Tibial artery (tissue), 4 donors: ENCODE measurements at regions not wholly inside any gene's neighbourhood (a gene's known extent, or its start where the extent isn't known, plus 50 kb on each side); places are given as distances from the start of the nearest gene placed in this dataset.

Experiments
- DNase-seq, 2 donors: peaks; one replicate each; pipeline ENCODE4 v3.0.0-alpha.2; 2019
- H3K27ac ChIP-seq, 2 donors: fragments of 200-600 bp; sonication (generic) in 1 of 2; 1 replicate in 1 of 2; 2 replicates in 1 of 2; pipeline ENCODE4 v1.5.1; 2018 to 2019; ENCODE audit warnings: mild to moderate bottlenecking in 1 of 2
- H3K27me3 ChIP-seq, 2 donors: fragments of 200-600 bp; sonication (generic) in 1 of 2; one replicate each; pipeline versions ENCODE4 v1.5.1 to v1.6.0; 2016 to 2019
- H3K36me3 ChIP-seq, 3 donors: fragments of 200-600 bp; sonication (generic) in 2 of 3; one replicate each; pipeline ENCODE4 v1.5.1; 2016 to 2019; ENCODE audit warnings: mild to moderate bottlenecking in 2 of 3
- H3K4me1 ChIP-seq, 4 donors: fragments of 200-600 bp; sonication (generic) in 2 of 4; 1 replicate in 3 of 4; 2 replicates in 1 of 4; pipeline ENCODE4 v1.5.1; 2016 to 2019
- H3K4me3 ChIP-seq, 2 donors: fragments of 200-600 bp; sonication (generic) in 1 of 2; 1 replicate in 1 of 2; 2 replicates in 1 of 2; pipeline ENCODE4 v1.5.1; 2018 to 2019; ENCODE audit warnings: mild to moderate bottlenecking in 2 of 2
- H3K9me3 ChIP-seq, 3 donors: fragments of 200-600 bp; sonication (generic) in 1 of 3; one replicate each; pipeline ENCODE4 v1.5.1; 2016 to 2019
- intact Hi-C: fragments of 100-400 bp; cut with DNase I; formaldehyde crosslinking; loops from one replicate; pipeline ENCODE4 v1.15.0; 2023; ENCODE audit warnings: low total_unique reads
- TF ChIP-seq, protein P1 (sequence below), 2 experiments: fragments of 200-600 bp in 1 of 2; fragments of 450-650 bp in 1 of 2; IDR thresholded peaks; one replicate each; pipeline ENCODE4 v1.5.1; 2017 to 2019; ENCODE audit warnings: antibody characterized with exemption in 2 of 2, mild to moderate bottlenecking in 1 of 2, moderate library complexity in 1 of 2

DNA sequence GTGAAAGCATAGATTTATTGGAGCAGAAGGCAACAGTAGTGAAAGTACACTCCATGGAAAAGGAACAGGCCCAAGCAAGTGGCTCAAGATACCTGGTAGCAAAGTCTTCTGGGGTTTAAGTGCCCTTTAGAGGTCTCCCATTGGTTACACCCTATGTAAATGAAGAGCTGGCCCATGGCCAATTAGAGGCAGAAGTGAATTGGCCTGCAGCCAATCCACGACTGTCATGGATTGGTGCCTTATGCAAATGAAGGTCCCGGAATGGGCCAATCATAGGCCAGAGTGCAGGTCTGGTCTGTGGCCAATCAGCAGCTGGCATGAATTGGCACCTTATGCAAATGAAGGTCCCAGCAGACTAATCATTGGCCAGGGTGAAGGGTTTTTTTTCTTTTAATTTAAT is 64.2 kb upstream of the PCSK5 start:
- H3K27me3 ChIP-seq: no peaks in the 10 kb centered on the region
- H3K36me3 ChIP-seq: no peaks in the 10 kb centered on the region
- TF ChIP-seq, protein P1, sequence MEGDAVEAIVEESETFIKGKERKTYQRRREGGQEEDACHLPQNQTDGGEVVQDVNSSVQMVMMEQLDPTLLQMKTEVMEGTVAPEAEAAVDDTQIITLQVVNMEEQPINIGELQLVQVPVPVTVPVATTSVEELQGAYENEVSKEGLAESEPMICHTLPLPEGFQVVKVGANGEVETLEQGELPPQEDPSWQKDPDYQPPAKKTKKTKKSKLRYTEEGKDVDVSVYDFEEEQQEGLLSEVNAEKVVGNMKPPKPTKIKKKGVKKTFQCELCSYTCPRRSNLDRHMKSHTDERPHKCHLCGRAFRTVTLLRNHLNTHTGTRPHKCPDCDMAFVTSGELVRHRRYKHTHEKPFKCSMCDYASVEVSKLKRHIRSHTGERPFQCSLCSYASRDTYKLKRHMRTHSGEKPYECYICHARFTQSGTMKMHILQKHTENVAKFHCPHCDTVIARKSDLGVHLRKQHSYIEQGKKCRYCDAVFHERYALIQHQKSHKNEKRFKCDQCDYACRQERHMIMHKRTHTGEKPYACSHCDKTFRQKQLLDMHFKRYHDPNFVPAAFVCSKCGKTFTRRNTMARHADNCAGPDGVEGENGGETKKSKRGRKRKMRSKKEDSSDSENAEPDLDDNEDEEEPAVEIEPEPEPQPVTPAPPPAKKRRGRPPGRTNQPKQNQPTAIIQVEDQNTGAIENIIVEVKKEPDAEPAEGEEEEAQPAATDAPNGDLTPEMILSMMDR (IDR thresholded peaks at IDR 0.05): no peak
- H3K9me3 ChIP-seq: no peaks in the 10 kb centered on the region
- H3K4me1 ChIP-seq: peaks cover 0 to 55% (median 33%) of the 10 kb centered on the region in 4 donors
- intact Hi-C loops: no loop called here
- H3K27ac ChIP-seq: peak overlapping the region; percentile 63 to 67
- no peak for DNase-seq
- H3K4me3 ChIP-seq: no peak overlapping the region

DNA sequence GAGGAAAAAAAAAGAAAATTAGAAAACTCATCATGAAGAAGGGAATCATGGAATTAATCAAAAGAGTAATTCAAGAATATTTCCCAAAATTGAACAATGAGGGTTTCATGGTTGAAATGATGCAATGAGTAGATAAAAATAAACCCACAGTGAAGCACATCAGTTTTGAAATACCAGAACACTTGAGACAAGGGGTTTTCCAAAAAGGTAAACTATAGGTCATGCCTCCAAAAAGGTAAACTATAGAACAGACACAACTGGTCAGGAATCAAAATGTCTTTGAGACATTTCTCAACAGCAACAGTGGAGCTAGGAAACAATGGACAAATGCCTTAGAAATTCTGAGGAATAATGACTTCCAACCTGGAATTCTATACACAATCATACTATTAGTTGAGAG is 60.2 kb upstream of the PCSK5 start:
- DNase-seq: no peak
- H3K36me3 ChIP-seq: no peaks in the 10 kb centered on the region
- H3K27me3 ChIP-seq: no peaks in the 10 kb centered on the region
- no peaks in the 10 kb centered on the region for H3K9me3 ChIP-seq
- no peak overlapping the region for H3K4me3 ChIP-seq
- H3K27ac ChIP-seq: no peak overlapping the region
- TF ChIP-seq, protein P1 (IDR thresholded peaks at IDR 0.05): no peak
- peaks cover 0 to 22% (median 7%) of the 10 kb centered on the region in 4 donors for H3K4me1 ChIP-seq
- intact Hi-C loops: no loop called here

DNA sequence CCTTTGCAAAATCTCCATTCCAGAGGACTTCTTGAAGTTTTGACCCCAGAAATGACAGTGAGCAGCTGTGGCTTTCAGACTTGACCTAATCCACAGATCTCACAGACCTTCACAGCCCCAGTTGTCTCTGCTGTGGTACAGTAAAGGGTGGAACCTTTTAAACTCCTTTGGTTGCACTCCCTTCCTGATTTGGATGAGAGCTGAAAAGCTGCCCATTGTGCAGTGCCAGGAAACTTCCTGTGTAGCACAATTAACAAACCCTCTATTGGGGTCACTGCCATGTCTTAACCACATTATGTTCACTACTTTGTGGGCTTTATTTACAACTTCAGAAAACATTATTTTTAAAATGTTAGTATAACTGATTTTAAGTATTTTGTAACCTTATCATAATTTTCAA is 56.7 kb upstream of the PCSK5 start:
- intact Hi-C loops: no loop called here

DNA sequence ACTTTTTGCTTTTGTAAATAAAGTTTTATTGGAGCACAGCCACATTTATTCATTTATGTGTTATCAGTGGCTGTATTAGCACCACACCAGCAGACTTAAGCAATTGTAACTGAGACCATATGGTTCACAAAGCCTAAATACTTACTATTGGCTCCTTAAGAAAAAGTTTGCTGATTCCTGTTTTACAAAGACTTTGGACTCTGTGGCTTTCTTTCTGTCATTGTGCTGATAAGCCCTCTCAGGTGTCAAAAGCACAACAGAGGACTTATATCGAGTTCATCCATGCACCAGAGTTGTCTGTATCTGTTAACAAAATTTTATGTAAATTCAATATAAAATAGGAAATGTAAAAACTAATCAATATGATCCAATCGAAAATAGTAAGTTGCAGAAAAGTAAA is 55.6 kb upstream of the PCSK5 start:
- TF ChIP-seq, protein P1 (IDR thresholded peaks at IDR 0.05): no peak
- Histone ChIP-seq H3K4me3 (no peak overlapping the region), H3K9me3 (no peaks in the 10 kb centered on the region), H3K27me3 (no peaks in the 10 kb centered on the region), H3K27ac (no peak overlapping the region), H3K36me3 (no peaks in the 10 kb centered on the region), H3K4me1 (peaks cover 0 to 3% (median 1%) of the 10 kb centered on the region in 4 donors)
- intact Hi-C loops: loop anchor here (1.0 kb wide), 1 partner anchor 22 kb away; no protein-coding TSS in a partner anchor
- DNase-seq: no peak

More for the DNA sequence above, 56.7 kb upstream of the PCSK5 start:
- Histone ChIP-seq H3K9me3 (no peaks in the 10 kb centered on the region), H3K4me1 (peaks cover 0 to 3% (median 1%) of the 10 kb centered on the region in 4 donors), H3K27me3 (no peaks in the 10 kb centered on the region), H3K4me3 (no peak overlapping the region), H3K27ac (no peak overlapping the region), H3K36me3 (no peaks in the 10 kb centered on the region)
- no peak for DNase-seq
- TF ChIP-seq, protein P1 (IDR thresholded peaks at IDR 0.05): no peak
